ENCODE measurements at regions not wholly inside any gene's neighbourhood (a gene's known extent, or its start where the extent isn't known, plus 50 kb on each side); places are given as distances from the start of the nearest gene placed in this dataset.
"Not testable (repeated sequence)": the region's sequence is repeated elsewhere in the genome, so short reads cannot be mapped to it uniquely, and the experiment has no call there.

- TF ChIP-seq POLR2A, TAF1, POLR2AphosphoS5, POU2F2 (IDR thresholded peaks at IDR 0.05; ENCODE audit: low read depth, low read length): not testable (repeated sequence)
Measured at GRCh38 chr12:131469945-131470344, 240.9 kb upstream of the SFSWAP start.

Data from GM12891 (cell line).